GM12873 (cell line): ENCODE measurements at regions not wholly inside any gene's neighbourhood (a gene's known extent, or its start where the extent isn't known, plus 50 kb on each side); places are given as distances from the start of the nearest gene placed in this dataset.

Experiments
- TF ChIP-seq, protein P1 (sequence below): IDR thresholded peaks from 2 replicates; pipeline ENCODE4 v1.5.1; 2012; ENCODE audit warnings: low read depth, mild to moderate bottlenecking, moderate library complexity, low read length, control low read depth; ENCODE audit not compliant: insufficient read depth; ENCODE audit errors: missing control alignments

DNA sequence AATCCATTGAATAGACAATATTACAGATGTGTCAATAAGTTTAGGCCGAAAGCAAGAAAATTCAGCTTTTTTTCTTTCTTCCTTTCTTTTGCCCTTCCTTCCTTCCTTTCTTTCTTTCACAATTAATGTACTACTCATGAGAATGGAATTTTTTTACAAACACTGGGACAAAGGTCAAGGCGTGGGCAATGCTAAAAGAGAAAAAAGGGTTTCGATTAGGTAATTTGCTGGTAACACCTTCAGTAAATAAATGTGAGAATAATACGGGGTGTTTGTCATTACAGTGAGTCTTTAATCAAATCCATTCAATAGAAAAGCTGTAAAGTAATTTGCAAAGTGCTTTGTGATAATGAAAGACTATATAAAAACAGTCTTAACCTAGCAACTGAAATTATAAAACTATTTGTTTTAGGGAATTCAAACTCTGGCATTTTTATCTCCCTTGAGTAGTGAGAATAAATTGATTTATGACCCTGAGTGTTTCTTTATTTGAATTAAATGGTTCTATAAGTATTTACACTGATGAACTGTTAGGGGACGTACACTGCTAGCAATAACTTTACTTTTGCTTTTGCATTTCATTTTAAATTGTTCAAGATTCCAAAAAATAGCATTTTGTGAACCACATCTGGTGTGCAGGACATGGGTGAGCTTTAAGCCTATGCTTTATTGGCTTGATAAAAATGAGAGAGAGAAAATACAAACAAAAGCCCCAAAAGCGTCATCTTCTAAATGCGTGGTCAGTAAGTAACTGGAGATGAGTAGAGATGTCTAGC lies 104.2 kb upstream of the THRB start:
- TF ChIP-seq, protein P1, sequence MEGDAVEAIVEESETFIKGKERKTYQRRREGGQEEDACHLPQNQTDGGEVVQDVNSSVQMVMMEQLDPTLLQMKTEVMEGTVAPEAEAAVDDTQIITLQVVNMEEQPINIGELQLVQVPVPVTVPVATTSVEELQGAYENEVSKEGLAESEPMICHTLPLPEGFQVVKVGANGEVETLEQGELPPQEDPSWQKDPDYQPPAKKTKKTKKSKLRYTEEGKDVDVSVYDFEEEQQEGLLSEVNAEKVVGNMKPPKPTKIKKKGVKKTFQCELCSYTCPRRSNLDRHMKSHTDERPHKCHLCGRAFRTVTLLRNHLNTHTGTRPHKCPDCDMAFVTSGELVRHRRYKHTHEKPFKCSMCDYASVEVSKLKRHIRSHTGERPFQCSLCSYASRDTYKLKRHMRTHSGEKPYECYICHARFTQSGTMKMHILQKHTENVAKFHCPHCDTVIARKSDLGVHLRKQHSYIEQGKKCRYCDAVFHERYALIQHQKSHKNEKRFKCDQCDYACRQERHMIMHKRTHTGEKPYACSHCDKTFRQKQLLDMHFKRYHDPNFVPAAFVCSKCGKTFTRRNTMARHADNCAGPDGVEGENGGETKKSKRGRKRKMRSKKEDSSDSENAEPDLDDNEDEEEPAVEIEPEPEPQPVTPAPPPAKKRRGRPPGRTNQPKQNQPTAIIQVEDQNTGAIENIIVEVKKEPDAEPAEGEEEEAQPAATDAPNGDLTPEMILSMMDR = no peak

DNA sequence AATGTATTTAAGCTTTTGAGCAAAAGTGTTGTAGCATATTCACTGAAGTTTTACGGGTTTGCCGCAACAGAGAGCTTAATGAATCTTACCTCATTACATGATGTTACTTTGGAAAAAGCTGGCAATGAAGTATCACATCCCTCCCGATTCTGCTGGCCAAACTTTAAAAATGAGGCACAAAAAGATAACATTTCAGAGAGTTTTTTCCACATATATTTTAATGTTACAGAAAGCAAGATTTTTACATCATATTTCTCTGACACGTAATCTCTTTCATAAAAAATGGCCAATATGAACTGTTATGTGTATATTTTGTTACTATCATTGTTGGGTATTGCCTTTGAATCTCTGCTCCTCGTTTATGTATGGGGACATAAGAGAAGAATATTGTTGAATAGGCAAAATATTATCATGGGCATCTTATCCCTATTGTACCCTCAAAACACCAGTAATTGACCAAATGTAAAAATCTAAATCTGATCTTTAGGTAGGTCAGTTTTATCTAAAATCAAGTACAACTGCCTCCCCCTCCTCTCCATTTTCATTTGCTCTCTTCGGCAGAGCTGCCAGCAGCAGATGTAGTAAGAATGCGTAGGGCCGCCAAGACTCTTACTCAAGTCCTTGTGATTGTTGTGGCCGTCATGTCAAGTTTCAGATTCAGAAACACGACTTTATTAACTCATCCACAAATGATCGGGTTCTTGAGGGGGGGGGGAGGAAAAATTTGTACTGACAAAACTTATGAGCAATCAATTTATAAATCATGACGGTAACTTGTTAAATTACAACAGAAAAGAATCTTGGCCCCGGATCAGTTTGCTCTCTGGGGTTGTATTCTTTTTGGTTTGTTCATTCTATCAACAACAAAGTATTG lies 106.7 kb upstream of the THRB start:
- TF ChIP-seq, protein P1 = no peak

DNA sequence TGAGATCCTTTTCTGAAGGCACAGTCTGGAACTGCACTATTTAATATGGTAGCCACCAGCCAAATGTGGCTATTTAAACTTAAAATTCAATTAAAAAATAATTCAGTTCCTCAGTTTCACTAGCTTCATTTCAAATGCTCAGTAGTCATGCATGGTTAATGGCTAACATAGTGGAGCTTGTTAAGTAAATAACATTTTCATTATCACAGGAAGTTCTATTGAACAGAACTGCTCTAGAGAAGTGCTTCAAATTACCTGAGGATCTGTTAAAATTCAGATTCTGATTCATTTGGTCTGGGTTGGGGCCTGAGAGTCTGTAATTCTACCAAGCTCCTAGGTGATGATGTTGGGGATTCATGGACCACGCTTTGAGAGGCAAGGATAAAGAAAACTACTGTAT lies 109.6 kb upstream of the THRB start:
- TF ChIP-seq, protein P1 = no peak

DNA sequence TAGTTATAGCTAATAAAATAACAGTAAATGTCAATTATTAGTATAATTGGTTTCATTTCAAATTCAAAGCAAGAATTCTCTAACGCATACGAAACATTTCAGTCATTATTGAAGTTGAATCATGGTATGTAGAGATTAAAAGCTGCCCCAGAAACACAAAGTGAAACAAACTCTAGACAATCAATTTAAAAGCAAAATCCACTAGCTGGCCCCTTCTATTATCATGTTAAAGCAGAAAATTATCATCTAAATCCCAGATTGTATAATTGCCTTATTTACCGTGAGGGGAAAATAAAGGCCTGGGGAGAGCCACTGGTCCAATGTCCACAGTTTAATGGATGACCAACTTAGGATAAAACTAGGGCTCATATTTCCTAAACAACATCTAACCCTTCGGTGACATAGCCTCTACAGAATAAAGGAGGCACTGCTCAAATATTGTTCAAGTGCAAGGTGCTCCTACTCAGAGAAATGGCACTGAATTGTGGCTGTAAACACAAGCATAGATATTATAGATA lies 110.9 kb upstream of the THRB start:
- TF ChIP-seq, protein P1 = no peak

DNA sequence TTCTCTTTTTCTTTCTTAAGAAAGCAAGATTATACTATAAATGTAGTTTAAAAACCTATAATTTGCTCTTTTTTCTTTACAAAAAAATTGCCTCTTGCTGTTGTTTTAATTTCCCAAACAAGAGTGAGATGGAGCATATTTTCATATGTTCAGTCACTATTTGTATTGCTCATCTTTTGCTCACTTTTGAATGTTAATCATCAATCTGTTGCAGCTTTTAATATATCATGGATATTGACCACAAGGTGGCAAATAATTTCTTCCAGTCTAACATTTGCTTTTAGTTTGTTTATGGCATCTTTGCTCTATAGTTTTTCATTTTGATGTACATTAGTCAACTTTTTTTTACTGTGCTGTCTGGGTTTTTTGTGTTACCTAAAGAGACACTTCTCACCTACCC lies 112.6 kb upstream of the THRB start:
- TF ChIP-seq, protein P1 = no peak

DNA sequence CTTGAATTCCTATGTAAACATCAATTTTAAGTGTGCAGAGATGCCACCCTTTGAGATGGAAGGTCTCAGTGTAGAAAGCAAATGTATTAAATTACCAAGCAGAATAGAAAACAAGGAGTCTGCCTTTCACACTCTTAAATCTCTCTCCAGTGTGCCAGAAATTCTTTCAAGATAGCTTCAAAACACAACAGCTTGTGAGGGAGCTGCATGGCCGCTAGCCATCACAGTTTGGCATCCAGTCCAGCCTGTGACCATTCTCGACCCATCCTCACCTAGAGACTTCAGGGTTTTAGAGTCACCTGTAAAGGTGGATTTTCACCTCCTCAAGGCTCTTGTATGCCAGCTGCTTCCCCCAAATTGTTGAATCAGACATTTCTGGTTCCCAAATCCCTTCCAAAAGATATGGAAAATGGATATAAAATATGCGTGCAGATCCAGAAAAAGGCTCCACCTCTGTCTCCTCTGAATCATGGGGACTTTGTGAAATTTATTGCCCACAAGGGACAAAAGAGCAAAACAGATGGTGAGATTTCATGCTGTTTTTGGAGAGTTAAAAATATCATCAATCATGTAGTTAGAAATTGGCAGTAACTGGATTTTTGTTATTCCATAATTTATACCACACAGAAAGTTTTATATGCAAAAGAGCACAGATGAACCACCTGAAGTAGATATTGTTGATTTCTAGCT lies 114.2 kb upstream of the THRB start:
- TF ChIP-seq, protein P1 = no peak
